GM19193 (cell line): ENCODE measurements at regions not wholly inside any gene's neighbourhood (a gene's known extent, or its start where the extent isn't known, plus 50 kb on each side); places are given as distances from the start of the nearest gene placed in this dataset.

ENCODE experiments used
- POLR2A ChIP-seq: IDR thresholded peaks from 4 replicates; pipeline ENCODE4 v1.6.1; 2011; ENCODE audit not compliant: insufficient read depth, insufficient read length; ENCODE audit errors: extremely low read depth

- no peak for TF ChIP-seq POLR2A
Measured at GRCh38 chr5:125564317-125564975, 818.0 kb upstream of the ZNF608 start.

- TF ChIP-seq POLR2A, result no peak
Measured at GRCh38 chr5:125574491-125575044, 828.1 kb upstream of the ZNF608 start.

- no peak for TF ChIP-seq POLR2A
Measured at GRCh38 chr5:125575171-125575890, 828.9 kb upstream of the ZNF608 start.

- no peak for TF ChIP-seq POLR2A
Measured at GRCh38 chr5:125575891-125576505, 829.6 kb upstream of the ZNF608 start.

- TF ChIP-seq POLR2A, result no peak
Measured at GRCh38 chr5:125576822-125577221, 830.4 kb upstream of the ZNF608 start.

- TF ChIP-seq POLR2A, result no peak
Measured at GRCh38 chr5:125578551-125578950, 832.1 kb upstream of the ZNF608 start.

- TF ChIP-seq POLR2A, result no peak
Measured at GRCh38 chr5:125579182-125579581, 832.7 kb upstream of the ZNF608 start.

- TF ChIP-seq POLR2A, result no peak
Measured at GRCh38 chr5:125581311-125581710, 834.9 kb upstream of the ZNF608 start.

GRCh38 chr5:125582352-125582751, 835.9 kb upstream of the ZNF608 start:
- no peak for TF ChIP-seq POLR2A

- TF ChIP-seq POLR2A, result no peak
Measured at GRCh38 chr5:125583321-125584139, 837.1 kb upstream of the ZNF608 start.

GRCh38 chr5:125584140-125584520, 837.7 kb upstream of the ZNF608 start:
- TF ChIP-seq POLR2A, result no peak

GRCh38 chr5:125587631-125588030, 835.6 kb upstream of the GRAMD2B start:
- no peak for TF ChIP-seq POLR2A

- TF ChIP-seq POLR2A, result no peak
Measured at GRCh38 chr5:125592856-125593255, 830.4 kb upstream of the GRAMD2B start.

- TF ChIP-seq POLR2A, result no peak
Measured at GRCh38 chr5:125595095-125595494, 828.1 kb upstream of the GRAMD2B start.

- no peak for TF ChIP-seq POLR2A
Measured at GRCh38 chr5:125595845-125596244, 827.4 kb upstream of the GRAMD2B start.
